HG03095 (cell line): ENCODE measurements at regions not wholly inside any gene's neighbourhood (a gene's known extent, or its start where the extent isn't known, plus 50 kb on each side); places are given as distances from the start of the nearest gene placed in this dataset.
"Not testable (repeated sequence)": the region's sequence is repeated elsewhere in the genome, so short reads cannot be mapped to it uniquely, and the experiment has no call there.

ENCODE experiments used
- ATAC-seq: cut with Tn5 transposase; IDR thresholded peaks from one replicate; pipeline ENCODE4 v1.9.1; 2021; ENCODE audit warnings: moderate library complexity; ENCODE audit not compliant: unreplicated experiment

DNA sequence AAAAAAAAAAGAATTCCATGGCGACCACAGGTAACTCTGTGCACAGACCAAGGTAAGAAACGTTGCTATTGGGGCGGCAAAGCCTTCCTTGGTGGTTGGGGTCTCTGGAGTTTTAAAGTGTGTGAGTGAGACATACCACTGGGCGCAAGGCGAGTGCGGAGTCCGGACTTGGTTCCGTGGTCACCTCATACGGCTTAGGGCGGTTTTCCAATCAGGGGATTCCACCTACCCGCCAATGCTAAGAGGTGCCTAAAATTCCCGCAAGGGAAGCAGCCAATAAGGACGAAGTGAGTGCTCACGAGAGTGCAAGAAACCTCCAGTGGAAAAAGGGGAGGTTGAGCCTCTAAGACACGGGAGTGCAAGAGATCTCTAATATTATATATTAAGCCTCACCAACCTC, 68.6 kb upstream of the PRSS16 start:
- ATAC-seq = no peak

DNA sequence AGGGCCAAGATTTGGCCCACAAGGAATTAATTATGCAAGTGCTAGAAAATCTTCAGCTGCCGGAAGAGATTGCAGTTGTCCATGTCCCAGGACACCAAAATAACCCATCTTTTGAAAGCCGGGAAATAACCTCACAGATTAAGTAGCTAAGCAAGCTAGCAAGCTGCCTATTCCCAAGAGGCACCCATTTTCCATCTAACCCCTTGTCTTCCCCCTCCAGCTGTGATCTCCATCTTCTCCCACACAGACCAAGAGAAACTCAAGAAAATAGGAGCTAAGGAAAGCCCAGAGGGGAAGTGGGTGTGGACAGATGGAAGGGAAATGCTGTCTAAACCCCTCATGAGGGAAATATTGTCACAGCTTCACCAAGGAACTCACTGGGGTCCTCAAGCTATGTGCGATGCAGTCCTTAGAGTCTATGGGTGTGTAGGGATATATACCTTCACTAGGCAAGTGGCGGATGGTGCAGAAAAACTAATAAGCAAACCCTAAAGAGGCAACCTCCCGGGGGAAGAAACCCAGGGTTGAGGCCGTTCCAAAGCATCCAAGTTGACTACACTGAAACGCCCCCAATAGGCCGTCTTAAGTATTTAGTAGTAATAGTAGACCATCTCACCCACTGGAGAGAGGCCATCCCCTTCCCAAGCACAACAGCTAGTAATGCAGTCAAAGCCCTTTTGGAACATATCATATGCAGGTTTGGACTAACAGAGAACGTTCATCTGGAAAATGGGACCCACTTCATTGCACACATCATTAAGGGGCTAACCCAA, 64.3 kb upstream of the PRSS16 start:
- ATAC-seq = no peak

DNA sequence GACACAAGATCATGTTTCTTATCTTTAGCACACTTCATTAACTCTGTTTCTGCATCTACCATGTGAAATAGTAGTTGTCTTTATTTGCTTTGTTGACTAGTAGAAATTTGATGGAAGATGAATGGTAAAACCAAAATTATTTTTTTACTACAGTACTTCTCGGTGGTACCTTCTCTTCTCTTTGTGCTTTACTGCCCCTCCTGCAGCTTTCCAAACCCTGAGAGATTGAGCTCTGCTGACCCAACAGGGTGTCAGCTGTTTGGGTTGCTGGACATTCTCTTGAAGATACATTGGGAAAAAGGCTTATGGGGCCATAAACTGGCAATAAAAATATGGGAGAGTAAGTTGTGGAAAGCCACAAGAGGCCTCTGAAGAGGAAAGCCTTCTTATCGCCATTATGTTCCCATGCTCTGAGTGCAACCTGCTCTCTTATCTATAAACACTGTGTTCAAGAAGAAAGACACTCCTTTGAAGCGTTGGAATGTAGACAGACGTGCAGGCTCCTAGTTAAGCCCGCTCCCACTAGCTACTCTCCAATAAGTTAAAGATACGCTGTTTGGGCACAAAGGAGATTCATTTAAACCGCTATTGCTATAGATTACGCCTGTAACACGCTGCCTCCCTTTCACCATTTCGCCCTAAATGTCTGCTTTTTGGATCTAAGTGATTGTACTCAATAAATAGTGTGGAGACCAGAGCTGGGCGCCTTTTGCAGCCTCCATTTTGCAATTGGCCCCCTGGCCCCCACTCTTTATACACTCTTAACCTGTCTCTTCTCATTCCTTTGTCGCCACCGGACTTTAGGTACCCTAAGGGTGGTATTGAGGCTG, 60.1 kb upstream of the PRSS16 start:
- no peak for ATAC-seq

DNA sequence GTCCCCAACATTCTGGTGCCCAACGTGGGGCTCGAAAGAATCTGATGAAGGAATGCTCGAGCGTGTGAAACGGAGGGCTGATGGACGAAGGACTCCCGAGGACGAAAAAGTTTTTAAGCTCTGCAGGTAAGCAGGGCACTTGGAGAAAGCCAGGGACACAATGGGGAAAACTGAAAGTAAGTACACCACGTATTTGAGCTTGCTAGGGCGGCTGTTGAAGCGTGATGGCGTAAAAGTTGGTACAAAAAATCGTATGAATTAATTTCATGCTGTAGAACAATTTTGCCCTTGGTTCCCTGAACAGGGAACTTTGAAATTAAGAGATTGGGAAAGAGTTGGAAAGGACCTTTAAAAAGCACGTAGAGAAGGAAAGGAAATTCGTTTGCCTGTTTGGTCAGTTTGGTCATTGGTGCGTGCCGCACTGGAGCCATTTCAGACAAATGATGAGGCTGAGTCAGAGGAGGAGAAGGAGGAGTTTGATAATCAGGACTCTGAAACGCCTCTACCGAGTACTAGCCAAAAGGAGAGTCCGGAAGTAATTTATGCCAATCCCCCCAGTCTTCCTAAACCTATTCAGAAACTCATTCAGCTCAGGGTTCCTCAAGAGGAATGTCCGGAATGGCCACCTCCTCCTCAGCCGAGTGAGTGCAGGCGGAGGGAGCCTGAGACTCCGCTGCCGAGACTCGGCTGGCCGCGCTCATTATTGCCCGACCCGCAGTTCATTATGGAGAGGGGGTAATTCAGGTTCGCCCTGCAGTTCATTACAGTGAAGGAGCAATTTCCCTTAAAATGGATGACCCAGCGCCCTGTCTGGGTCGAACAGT, 59.2 kb upstream of the PRSS16 start:
- peak; percentile 76 for ATAC-seq

DNA sequence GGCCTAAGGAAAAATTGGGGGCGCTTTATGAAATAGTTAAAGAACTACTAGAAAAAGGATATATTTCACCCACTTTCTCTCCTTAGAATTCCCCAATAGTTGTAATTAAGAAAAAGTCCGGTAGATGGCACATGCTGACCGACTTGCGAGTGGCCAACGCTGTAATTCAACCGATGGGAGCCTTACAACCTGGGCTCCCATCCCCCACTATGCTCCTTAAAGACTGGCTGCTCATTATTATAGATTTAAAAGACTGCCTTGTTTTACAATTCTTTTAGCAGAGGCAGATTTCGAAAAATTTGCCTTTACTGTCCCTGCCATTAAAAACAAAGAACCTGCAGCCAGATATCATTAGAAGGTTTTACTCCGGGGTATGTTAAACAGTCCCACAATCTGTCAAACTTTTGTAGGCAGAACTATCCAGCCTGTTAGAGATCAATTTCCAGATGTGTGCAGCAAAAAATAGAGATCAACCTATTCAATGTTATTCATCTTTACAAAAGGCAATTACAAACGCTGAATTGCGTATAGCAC, 58.5 kb upstream of the PRSS16 start:
- ATAC-seq = peak; percentile 80

DNA sequence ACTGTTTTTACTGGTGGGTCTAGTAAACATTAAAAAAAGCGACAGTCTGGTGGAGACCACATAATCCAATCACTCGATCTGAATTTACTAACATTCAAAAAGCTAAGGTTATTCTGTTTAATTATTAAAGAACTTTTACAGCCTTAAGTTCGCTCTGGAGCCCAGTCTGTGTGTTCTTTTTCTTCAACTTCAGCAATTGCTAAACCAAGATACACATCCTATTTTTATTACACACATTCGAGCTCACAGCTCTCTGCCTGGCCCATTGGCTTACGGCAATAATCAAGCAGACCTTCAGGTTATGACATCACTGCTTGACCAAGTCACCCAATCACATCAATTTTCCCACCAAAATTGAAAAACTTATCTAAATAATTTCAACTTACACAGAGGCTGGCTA, 57.4 kb upstream of the PRSS16 start:
- ATAC-seq = no peak

DNA sequence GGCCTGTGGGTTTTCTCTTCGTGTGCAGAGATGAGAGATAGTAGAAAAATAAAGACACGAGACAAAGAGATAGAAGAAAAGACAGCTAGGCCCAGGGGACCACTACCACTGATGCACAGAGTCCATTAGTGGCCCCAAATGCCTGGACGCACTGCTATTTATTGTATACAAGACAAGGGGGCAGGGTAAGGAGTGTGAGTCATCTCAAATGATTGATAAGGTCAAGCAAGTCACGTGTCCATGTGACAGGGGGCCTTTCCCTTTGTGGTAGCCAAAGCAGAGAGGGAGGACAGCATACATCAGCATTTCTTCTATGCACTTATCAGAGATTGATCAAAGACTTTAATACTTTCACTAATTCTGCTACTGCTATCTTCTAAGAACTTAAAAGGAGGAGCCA, 53.0 kb upstream of the PRSS16 start:
- not testable (repeated sequence) for ATAC-seq

DNA sequence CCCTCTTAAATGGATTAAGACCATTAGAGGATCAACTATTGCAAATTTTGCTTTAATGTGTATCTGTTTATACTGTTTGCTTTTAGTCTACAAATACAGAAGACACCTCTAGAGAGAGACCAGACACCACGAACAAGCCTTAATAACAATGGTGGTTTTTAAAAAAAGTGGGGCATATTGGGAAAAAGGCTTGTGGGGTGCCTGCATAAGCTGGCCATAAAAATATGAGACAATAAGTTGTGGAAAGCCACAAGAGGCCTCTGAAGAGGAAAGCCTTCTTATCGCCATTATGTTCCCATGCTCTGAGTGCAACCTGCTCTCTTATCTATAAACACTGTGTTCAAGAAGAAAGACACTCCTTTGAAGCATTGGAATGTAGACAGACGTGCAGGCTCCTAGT, 52.0 kb upstream of the PRSS16 start:
- ATAC-seq = not testable (repeated sequence)
